PC-9 (cell line): ENCODE measurements at regions not wholly inside any gene's neighbourhood (a gene's known extent, or its start where the extent isn't known, plus 50 kb on each side); places are given as distances from the start of the nearest gene placed in this dataset.

Experiments
- BruUV-seq: library from RNA; stranded (reverse); fragments of 400-500 nt; replicated peaks from 2 replicates; lab custom pipeline; 2021; lab: Mats Ljungman, UMichigan
- CTCF ChIA-PET: fragments of 300-600 bp; sonication (Branson Sonifier 250); formaldehyde crosslinking; loops from one replicate; lab custom pipeline; 2022; ENCODE audit warnings: antibody characterized with exemption; lab: Charles Lee
- POLR2A ChIA-PET: fragments of 300-600 bp; sonication (Branson Sonifier 250); formaldehyde crosslinking; loops from one replicate; lab custom pipeline; 2022; ENCODE audit warnings: antibody characterized with exemption; ENCODE audit not compliant: unreplicated experiment; lab: Charles Lee
- DNase-seq, 2 experiments: peaks; one replicate each; pipeline versions ENCODE4 v3.0.0 to v3.0.0-alpha.2; 2015 to 2022; ENCODE audit warnings: mixed read lengths in 1 of 2
- H2AFZ ChIP-seq: fragments of 200-600 bp; sonication (generic); 2 replicates; pipeline ENCODE4 v1.8.1; 2017; ENCODE audit warnings: antibody characterized with exemption
- H3F3A ChIP-seq: fragments of 200-600 bp; sonication (generic); 2 replicates; pipeline ENCODE4 v1.8.1; 2017; ENCODE audit warnings: antibody characterized with exemption, mild to moderate bottlenecking, low read depth; ENCODE audit not compliant: insufficient read depth
- H3K27ac ChIP-seq: fragments of 200-600 bp; sonication (generic); 2 replicates; pipeline ENCODE4 v1.6.1; 2016; ENCODE audit warnings: mixed run types
- H3K27me3 ChIP-seq: fragments of 200-600 bp; sonication (generic); 2 replicates; pipeline ENCODE4 v1.6.1; 2016; ENCODE audit warnings: low read depth, mixed run types; ENCODE audit not compliant: insufficient read depth
- H3K36me3 ChIP-seq: fragments of 200-600 bp; sonication (generic); 2 replicates; pipeline ENCODE4 v1.6.1; 2016; ENCODE audit warnings: low read depth, mixed run types
- H3K4me1 ChIP-seq: fragments of 200-600 bp; sonication (generic); replicated peaks from 2 replicates; pipeline ENCODE4 v1.6.1; 2016; ENCODE audit warnings: mixed run types; ENCODE audit not compliant: insufficient read depth
- H3K4me2 ChIP-seq: fragments of 200-600 bp; sonication (generic); 2 replicates; pipeline ENCODE4 v1.6.1; 2017; ENCODE audit warnings: mixed run types
- H3K4me3 ChIP-seq: fragments of 200-600 bp; sonication (generic); 2 replicates; pipeline ENCODE4 v1.6.1; 2016; ENCODE audit warnings: mixed run types
- H3K79me2 ChIP-seq: fragments of 200-600 bp; sonication (generic); 2 replicates; pipeline ENCODE4 v1.6.1; 2017; ENCODE audit warnings: low read depth, mixed run types
- H3K9me2 ChIP-seq: fragments of 200-600 bp; sonication (generic); 2 replicates; pipeline ENCODE4 v1.8.1; 2017; ENCODE audit warnings: mild to moderate bottlenecking; ENCODE audit not compliant: insufficient read depth
- H3K9me3 ChIP-seq: fragments of 200-600 bp; sonication (generic); 2 replicates; pipeline ENCODE4 v1.8.1; 2016; ENCODE audit warnings: low read depth; ENCODE audit not compliant: insufficient read depth
- H4K20me1 ChIP-seq: fragments of 200-600 bp; sonication (generic); 2 replicates; pipeline ENCODE4 v1.8.1; 2017; ENCODE audit not compliant: insufficient read depth
- EZH2 ChIP-seq: fragments of 200-600 bp; sonication (generic); IDR thresholded peaks from 2 replicates; pipeline ENCODE4 v1.8.0; 2017; ENCODE audit warnings: antibody characterized with exemption, low read depth
- intact Hi-C: fragments of 100-400 bp; cut with micrococcal nuclease; formaldehyde crosslinking; loops from one replicate; pipeline ENCODE4 v1.10.0; 2022; ENCODE audit not compliant: unreplicated experiment
- TF ChIP-seq, protein P1 (sequence below): fragments of 200-600 bp; sonication (generic); conservative IDR thresholded peaks from 2 replicates; pipeline ENCODE4 v1.6.1; 2017; ENCODE audit warnings: mixed run types, antibody characterized with exemption, mild to moderate bottlenecking, moderate library complexity

DNA sequence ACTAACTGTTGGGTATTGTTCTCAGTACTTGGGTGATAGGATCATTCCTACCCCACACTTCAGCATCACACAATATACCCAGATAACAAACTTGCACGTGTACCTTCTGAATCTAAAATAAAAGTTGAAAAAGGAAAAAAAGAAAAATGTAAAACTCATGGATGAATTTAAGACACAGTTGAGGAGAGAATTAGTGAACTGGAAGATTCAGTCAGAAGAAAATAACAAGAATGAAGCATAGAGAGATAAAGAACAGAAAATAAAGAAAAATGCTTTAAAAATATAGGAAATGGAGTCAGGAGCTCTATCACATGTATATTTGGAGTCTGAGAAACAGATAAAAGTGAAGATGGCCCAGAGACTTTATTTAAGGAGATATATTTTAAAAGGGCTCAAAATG, 90.4 kb upstream of the SALL3 start:
- ChIA-PET POLR2A (no interaction called here), CTCF (no interaction called here)
- no peak for TF ChIP-seq EZH2
- TF ChIP-seq, protein P1, sequence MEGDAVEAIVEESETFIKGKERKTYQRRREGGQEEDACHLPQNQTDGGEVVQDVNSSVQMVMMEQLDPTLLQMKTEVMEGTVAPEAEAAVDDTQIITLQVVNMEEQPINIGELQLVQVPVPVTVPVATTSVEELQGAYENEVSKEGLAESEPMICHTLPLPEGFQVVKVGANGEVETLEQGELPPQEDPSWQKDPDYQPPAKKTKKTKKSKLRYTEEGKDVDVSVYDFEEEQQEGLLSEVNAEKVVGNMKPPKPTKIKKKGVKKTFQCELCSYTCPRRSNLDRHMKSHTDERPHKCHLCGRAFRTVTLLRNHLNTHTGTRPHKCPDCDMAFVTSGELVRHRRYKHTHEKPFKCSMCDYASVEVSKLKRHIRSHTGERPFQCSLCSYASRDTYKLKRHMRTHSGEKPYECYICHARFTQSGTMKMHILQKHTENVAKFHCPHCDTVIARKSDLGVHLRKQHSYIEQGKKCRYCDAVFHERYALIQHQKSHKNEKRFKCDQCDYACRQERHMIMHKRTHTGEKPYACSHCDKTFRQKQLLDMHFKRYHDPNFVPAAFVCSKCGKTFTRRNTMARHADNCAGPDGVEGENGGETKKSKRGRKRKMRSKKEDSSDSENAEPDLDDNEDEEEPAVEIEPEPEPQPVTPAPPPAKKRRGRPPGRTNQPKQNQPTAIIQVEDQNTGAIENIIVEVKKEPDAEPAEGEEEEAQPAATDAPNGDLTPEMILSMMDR = no peak
- Histone ChIP-seq H3K36me3 (no peaks in the 10 kb centered on the region), H4K20me1 (no peaks in the 10 kb centered on the region), H3K79me2 (no peaks in the 10 kb centered on the region), H3K4me1 (no peaks in the 10 kb centered on the region), H3K4me2 (no peak overlapping the region), H3K27me3 (peaks cover 32% of the 10 kb centered on the region), H3K9me2 (no peaks in the 10 kb centered on the region), H3K9me3 (no peaks in the 10 kb centered on the region), H3K4me3 (no peak overlapping the region), H3K27ac (no peak overlapping the region), H3F3A (no peaks in the 10 kb centered on the region), H2AFZ (no peak overlapping the region)
- intact Hi-C loops = no loop called here
- BruUV-seq = no TSS peak
- DNase-seq = no peak

DNA sequence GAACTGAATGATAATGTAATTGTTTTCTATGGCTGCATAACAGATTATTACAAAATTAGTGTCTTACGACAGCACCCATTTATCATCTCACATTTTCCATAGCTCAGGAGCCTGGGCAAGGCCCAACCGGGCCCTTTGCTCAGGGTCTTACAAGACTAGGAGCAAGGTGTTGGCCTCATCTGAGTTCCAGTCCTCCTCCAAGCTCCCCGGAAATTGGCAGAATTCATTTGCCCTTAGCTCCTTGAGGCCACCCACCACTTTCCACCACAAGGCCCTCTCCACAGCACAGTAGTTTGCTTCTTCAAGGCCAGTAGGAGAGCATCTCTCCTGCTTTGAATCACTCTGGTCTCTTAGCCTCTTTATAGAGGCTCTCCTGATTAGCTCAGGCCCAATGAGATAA, 89.2 kb upstream of the SALL3 start:
- ChIA-PET CTCF (no interaction called here), POLR2A (no interaction called here)
- H3K4me3 ChIP-seq = no peak overlapping the region
- H2AFZ ChIP-seq = no peak overlapping the region
- H3K27me3 ChIP-seq = peaks cover 43% of the 10 kb centered on the region
- H3K4me1 ChIP-seq = no peaks in the 10 kb centered on the region
- H3K9me2 ChIP-seq = no peaks in the 10 kb centered on the region
- no peaks in the 10 kb centered on the region for H3K36me3 ChIP-seq
- H4K20me1 ChIP-seq = no peaks in the 10 kb centered on the region
- H3K27ac ChIP-seq = no peak overlapping the region
- BruUV-seq = no TSS peak
- H3K9me3 ChIP-seq = no peaks in the 10 kb centered on the region
- TF ChIP-seq EZH2 = no peak
- TF ChIP-seq, protein P1 = no peak
- no peaks in the 10 kb centered on the region for H3F3A ChIP-seq
- H3K4me2 ChIP-seq = no peak overlapping the region
- intact Hi-C loops = no loop called here
- no peak for DNase-seq
- no peaks in the 10 kb centered on the region for H3K79me2 ChIP-seq

DNA sequence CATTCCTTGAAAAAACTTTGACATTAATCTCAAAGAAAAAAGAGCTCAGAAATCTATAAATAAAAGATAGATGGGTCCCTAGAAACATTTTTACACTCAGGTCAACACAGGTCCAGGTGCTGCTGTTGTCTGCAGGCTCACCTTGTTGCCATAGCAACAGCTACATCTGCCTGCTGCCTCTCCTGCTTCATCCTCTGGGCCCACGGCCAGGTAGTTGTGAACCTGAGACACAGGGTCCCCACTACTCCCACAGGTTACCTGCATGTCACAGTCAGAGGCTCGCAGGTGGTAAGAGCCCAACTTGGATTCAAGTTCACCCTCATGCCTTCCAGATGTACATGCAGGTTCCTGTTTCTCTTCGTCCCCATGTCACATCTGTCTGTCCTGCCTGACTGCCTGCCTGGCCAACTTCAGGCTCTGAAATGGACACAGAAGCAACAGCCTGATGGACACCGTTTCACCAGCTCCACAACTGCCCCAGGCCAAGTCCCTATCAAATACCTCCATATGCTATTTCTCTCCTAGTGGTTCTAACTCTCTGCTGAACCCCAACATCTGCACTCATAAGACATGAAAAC, 88.3 kb upstream of the SALL3 start:
- BruUV-seq = no TSS peak

More for the DNA sequence above, 88.3 kb upstream of the SALL3 start:
- Histone ChIP-seq H3K27ac (no peak overlapping the region), H3K27me3 (peaks cover 52% of the 10 kb centered on the region), H2AFZ (no peak overlapping the region), H3K4me2 (no peak overlapping the region), H3F3A (no peaks in the 10 kb centered on the region), H3K79me2 (no peaks in the 10 kb centered on the region), H3K9me3 (no peaks in the 10 kb centered on the region), H3K4me3 (no peak overlapping the region), H3K36me3 (no peaks in the 10 kb centered on the region), H4K20me1 (no peaks in the 10 kb centered on the region), H3K9me2 (no peaks in the 10 kb centered on the region), H3K4me1 (no peaks in the 10 kb centered on the region)
- CTCF ChIA-PET = no interaction called here
- intact Hi-C loops = no loop called here
- TF ChIP-seq, protein P1 = no peak
- no peak for TF ChIP-seq EZH2
- DNase-seq = no peak
- POLR2A ChIA-PET = no interaction called here
